ENCODE measurements at regions not wholly inside any gene's neighbourhood (a gene's known extent, or its start where the extent isn't known, plus 50 kb on each side); places are given as distances from the start of the nearest gene placed in this dataset.

- 0 out of 2 replicates have a peak, but pooled peaks cover 6% of the 10 kb centered on the region for H3F3A ChIP-seq (ENCODE audit: insufficient read depth)
- H3K27ac ChIP-seq, result no peak overlapping the region
- H4K20me1 ChIP-seq (ENCODE audit: insufficient read depth), result no peaks in the 10 kb centered on the region
- no peaks in the 10 kb centered on the region for H3K79me2 ChIP-seq (ENCODE audit: insufficient read depth)
- H2AFZ ChIP-seq, result no peak overlapping the region
- H3K36me3 ChIP-seq (ENCODE audit: low read depth), result no peaks in the 10 kb centered on the region
- peaks cover 8% of the 10 kb centered on the region; the same call in 1 of the 2 replicates for H3K4me1 ChIP-seq (ENCODE audit: insufficient read depth)
- no peak for DNase-seq
- WGBS, 2 experiments (ENCODE audit: low coverage in 1 of 2, low lambda C conversion rate in 2 of 2, missing lambda C conversion rate in 2 of 2), result 46 to 47% methylated on average over 1 of the region's 1 CpG
- H3K27me3 ChIP-seq (replicated peaks; ENCODE audit: insufficient read depth), result no peaks in the 10 kb centered on the region
- no peak for TF ChIP-seq EZH2phosphoT487 (IDR thresholded peaks at IDR 0.05; ENCODE audit: insufficient read depth, low read depth)
- TF ChIP-seq EZH2 (IDR thresholded peaks at IDR 0.05; ENCODE audit: insufficient read depth, poor library complexity, severe bottlenecking), result no peak
- no peak overlapping the region for H3K4me3 ChIP-seq
- no peaks in the 10 kb centered on the region for H3K9me2 ChIP-seq (ENCODE audit: insufficient read depth)
- no peak overlapping the region for H3K4me2 ChIP-seq (ENCODE audit: unreplicated experiment)
- H3K9me3 ChIP-seq (ENCODE audit: low read depth), result no peaks in the 10 kb centered on the region
- in situ Hi-C loops (cut with MboI), result no loop called here
- H3K9ac ChIP-seq, result no peak overlapping the region
Observed at GRCh38 chr2:172242471-172242870, 139.8 kb upstream of the DLX2 start.

DNA sequence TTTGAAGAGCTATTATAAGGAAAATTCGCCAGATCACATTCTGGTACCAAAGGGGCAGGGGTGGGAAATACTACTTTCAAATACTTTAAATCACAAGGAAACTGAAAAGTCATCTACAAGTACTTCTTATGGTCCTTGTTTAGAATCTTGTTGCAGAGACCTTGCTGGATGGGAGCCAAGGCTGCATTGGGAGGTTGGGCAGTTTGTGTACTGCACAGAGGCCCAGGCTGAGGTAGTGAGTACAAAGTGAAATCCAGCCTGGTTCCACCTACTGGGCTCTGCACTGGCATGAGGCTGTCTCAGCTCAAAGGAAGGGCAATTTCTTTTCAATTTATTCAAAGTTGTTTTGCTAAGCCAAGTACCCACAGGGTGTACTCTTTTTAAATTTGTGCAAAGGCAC, 140.3 kb upstream of the DLX2 start:
- H3K9me3 ChIP-seq (ENCODE audit: low read depth), result no peaks in the 10 kb centered on the region
- no peak overlapping the region for H3K4me3 ChIP-seq
- TF ChIP-seq EZH2phosphoT487 (IDR thresholded peaks at IDR 0.05; ENCODE audit: insufficient read depth, low read depth) (no peak), EZH2 (IDR thresholded peaks at IDR 0.05; ENCODE audit: insufficient read depth, poor library complexity, severe bottlenecking) (no peak)
- H3K27me3 ChIP-seq (replicated peaks; ENCODE audit: insufficient read depth), result no peaks in the 10 kb centered on the region
- WGBS, 2 experiments (ENCODE audit: low coverage in 1 of 2, low lambda C conversion rate in 2 of 2, missing lambda C conversion rate in 2 of 2), result 95 to 100% methylated on average over 1 of the region's 1 CpG
- H3K4me1 ChIP-seq (ENCODE audit: insufficient read depth), result peaks cover 13% of the 10 kb centered on the region
- no peaks in the 10 kb centered on the region for H3K79me2 ChIP-seq (ENCODE audit: insufficient read depth)
- no peak overlapping the region for H3K4me2 ChIP-seq (ENCODE audit: unreplicated experiment)
- H3F3A ChIP-seq (ENCODE audit: insufficient read depth), result peaks cover 10% of the 10 kb centered on the region
- no peak overlapping the region for H3K9ac ChIP-seq
- H3K36me3 ChIP-seq (ENCODE audit: low read depth), result no peaks in the 10 kb centered on the region
- H4K20me1 ChIP-seq (ENCODE audit: insufficient read depth), result no peaks in the 10 kb centered on the region
- no peak overlapping the region for H2AFZ ChIP-seq
- in situ Hi-C loops (cut with MboI), result no loop called here
- H3K9me2 ChIP-seq (ENCODE audit: insufficient read depth), result no peaks in the 10 kb centered on the region
- no peak overlapping the region for H3K27ac ChIP-seq
- DNase-seq, result no peak

DNA sequence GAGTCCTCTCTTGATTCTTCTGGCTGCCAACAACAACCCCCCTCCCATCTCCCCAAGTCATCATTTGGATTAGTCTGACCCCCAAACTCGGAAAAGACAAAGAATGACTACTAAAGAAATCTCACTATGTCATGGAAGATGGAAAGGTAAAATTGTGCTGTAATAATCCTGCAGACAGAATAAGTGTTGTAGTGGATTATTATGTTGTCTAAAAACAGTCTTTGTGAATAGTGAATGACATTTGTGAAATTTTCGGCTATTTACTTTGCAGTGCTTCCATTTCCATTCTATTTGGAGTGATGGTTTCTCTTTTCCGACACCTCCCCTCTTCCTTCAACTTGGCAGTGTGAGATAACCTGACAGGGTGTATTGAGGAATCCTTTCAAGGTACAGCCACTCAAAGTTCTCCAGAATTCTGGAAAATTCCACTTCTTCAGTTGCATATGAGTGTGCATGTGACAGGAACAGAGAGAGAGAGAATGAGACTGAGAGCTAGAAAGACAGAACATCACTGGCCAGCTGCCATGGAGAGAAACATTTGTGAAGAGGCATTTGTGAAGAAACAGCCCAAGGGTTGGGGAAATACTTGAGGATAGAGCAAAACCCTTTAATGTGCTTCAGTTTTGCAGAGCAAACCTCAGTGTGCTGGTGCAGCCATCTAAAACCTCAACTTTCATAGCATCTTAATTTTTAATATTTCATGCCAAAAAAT, 141.9 kb upstream of the DLX2 start:
- Histone ChIP-seq H3K36me3 (ENCODE audit: low read depth) (no peaks in the 10 kb centered on the region), H3F3A (ENCODE audit: insufficient read depth) (peaks cover 26% of the 10 kb centered on the region), H3K79me2 (ENCODE audit: insufficient read depth) (no peaks in the 10 kb centered on the region), H3K4me2 (ENCODE audit: unreplicated experiment) (no peak overlapping the region), H2AFZ (no peak overlapping the region), H3K9ac (no peak overlapping the region), H3K9me2 (ENCODE audit: insufficient read depth) (no peaks in the 10 kb centered on the region), H4K20me1 (ENCODE audit: insufficient read depth) (no peaks in the 10 kb centered on the region), H3K4me3 (no peak overlapping the region), H3K27ac (no peak overlapping the region), H3K9me3 (ENCODE audit: low read depth) (no peaks in the 10 kb centered on the region), H3K4me1 (ENCODE audit: insufficient read depth) (peaks cover 29% of the 10 kb centered on the region), H3K27me3 (replicated peaks; ENCODE audit: insufficient read depth) (no peaks in the 10 kb centered on the region)
- DNase-seq, result no peak
- WGBS, 2 experiments (ENCODE audit: low coverage in 1 of 2, low lambda C conversion rate in 2 of 2, missing lambda C conversion rate in 2 of 2), result 86 to 91% methylated on average over 3 of the region's 3 CpGs
- in situ Hi-C loops (cut with MboI), result no loop called here
- no peak for TF ChIP-seq EZH2 (IDR thresholded peaks at IDR 0.05; ENCODE audit: insufficient read depth, poor library complexity, severe bottlenecking)
- no peak for TF ChIP-seq EZH2phosphoT487 (IDR thresholded peaks at IDR 0.05; ENCODE audit: insufficient read depth, low read depth)

GRCh38 chr2:172246649-172247048, 143.9 kb upstream of the DLX2 start:
- DNase-seq, result no peak
- H3K9ac ChIP-seq, result no peak overlapping the region
- H3K9me2 ChIP-seq (ENCODE audit: insufficient read depth), result no peaks in the 10 kb centered on the region
- H3K4me3 ChIP-seq, result no peak overlapping the region
- H2AFZ ChIP-seq, result no peak overlapping the region
- no peaks in the 10 kb centered on the region for H3K79me2 ChIP-seq (ENCODE audit: insufficient read depth)
- TF ChIP-seq EZH2phosphoT487 (IDR thresholded peaks at IDR 0.05; ENCODE audit: insufficient read depth, low read depth), result no peak
- no peak for TF ChIP-seq EZH2 (IDR thresholded peaks at IDR 0.05; ENCODE audit: insufficient read depth, poor library complexity, severe bottlenecking)
- in situ Hi-C loops (cut with MboI), result no loop called here
- H3F3A ChIP-seq (ENCODE audit: insufficient read depth), result peaks cover 42% of the 10 kb centered on the region
- H3K4me2 ChIP-seq (ENCODE audit: unreplicated experiment), result no peak overlapping the region
- no peaks in the 10 kb centered on the region for H3K9me3 ChIP-seq (ENCODE audit: low read depth)
- H3K4me1 ChIP-seq (ENCODE audit: insufficient read depth), result peaks cover 43% of the 10 kb centered on the region
- no peak overlapping the region for H3K27ac ChIP-seq
- 81 to 84% methylated on average over 4 of the region's 4 CpGs for WGBS, 2 experiments (ENCODE audit: low coverage in 1 of 2, low lambda C conversion rate in 2 of 2, missing lambda C conversion rate in 2 of 2)
- no peaks in the 10 kb centered on the region for H3K36me3 ChIP-seq (ENCODE audit: low read depth)
- H4K20me1 ChIP-seq (ENCODE audit: insufficient read depth), result no peaks in the 10 kb centered on the region
- H3K27me3 ChIP-seq (replicated peaks; ENCODE audit: insufficient read depth), result no peaks in the 10 kb centered on the region

All from GM23248 (cell line).